IMR-90 (cell line): ENCODE measurements at regions not wholly inside any gene's neighbourhood (a gene's known extent, or its start where the extent isn't known, plus 50 kb on each side); places are given as distances from the start of the nearest gene placed in this dataset.

Experiments
- BHLHE40 ChIP-seq: fragments of 150-350 bp; IDR thresholded peaks from 2 replicates; pipeline ENCODE4 v1.6.1; 2016; ENCODE audit warnings: mild to moderate bottlenecking, low read depth, low read length
- RFX5 ChIP-seq: IDR thresholded peaks from 2 replicates; pipeline ENCODE4 v1.8.0; 2012; ENCODE audit warnings: low read depth, mild to moderate bottlenecking, low read length, moderate library complexity
- SMC3 ChIP-seq: fragments of 150-350 bp; IDR thresholded peaks from 2 replicates; pipeline ENCODE4 v1.6.1; 2016; ENCODE audit warnings: low read depth, mild to moderate bottlenecking, antibody characterized with exemption, low read length, moderate library complexity
- TF ChIP-seq, protein P1 (sequence below): conservative IDR thresholded peaks from 2 replicates; pipeline ENCODE4 v1.5.1; 2012; ENCODE audit warnings: mild to moderate bottlenecking, low read depth, low read length, improper control_type of control experiment
- TF ChIP-seq, protein P2 (sequence below): fragments of 150-350 bp; IDR thresholded peaks from 2 replicates; pipeline ENCODE4 v1.6.1; 2017; ENCODE audit warnings: mild to moderate bottlenecking, antibody characterized with exemption, low read length, low read depth

DNA sequence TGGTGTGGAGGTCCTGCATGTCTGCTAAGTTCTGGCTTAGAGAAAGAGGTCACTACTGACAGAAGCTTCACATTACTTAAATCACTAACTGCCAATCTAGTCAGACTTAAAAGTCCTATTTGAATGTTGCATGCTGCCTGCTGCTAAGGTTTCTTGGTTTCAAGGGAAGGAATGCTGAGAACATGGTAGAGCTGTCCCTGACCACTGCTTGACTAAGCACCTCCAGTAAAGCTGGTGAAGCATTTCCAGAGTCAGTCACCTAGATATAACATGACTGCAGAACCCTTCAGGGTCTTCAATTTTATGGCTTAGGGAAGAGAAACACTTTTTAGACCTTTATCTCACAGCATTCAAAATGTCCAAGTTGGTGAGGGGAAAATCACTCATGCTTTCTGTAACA, 2178.3 kb upstream of the PIK3C3 start:
- TF ChIP-seq BHLHE40 (no peak), SMC3 (no peak), RFX5 (no peak)
- TF ChIP-seq, protein P1, sequence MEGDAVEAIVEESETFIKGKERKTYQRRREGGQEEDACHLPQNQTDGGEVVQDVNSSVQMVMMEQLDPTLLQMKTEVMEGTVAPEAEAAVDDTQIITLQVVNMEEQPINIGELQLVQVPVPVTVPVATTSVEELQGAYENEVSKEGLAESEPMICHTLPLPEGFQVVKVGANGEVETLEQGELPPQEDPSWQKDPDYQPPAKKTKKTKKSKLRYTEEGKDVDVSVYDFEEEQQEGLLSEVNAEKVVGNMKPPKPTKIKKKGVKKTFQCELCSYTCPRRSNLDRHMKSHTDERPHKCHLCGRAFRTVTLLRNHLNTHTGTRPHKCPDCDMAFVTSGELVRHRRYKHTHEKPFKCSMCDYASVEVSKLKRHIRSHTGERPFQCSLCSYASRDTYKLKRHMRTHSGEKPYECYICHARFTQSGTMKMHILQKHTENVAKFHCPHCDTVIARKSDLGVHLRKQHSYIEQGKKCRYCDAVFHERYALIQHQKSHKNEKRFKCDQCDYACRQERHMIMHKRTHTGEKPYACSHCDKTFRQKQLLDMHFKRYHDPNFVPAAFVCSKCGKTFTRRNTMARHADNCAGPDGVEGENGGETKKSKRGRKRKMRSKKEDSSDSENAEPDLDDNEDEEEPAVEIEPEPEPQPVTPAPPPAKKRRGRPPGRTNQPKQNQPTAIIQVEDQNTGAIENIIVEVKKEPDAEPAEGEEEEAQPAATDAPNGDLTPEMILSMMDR: no peak
- TF ChIP-seq, protein P2, sequence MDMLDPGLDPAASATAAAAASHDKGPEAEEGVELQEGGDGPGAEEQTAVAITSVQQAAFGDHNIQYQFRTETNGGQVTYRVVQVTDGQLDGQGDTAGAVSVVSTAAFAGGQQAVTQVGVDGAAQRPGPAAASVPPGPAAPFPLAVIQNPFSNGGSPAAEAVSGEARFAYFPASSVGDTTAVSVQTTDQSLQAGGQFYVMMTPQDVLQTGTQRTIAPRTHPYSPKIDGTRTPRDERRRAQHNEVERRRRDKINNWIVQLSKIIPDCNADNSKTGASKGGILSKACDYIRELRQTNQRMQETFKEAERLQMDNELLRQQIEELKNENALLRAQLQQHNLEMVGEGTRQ: no peak
